Right lobe of liver (tissue), 6 donors: ENCODE measurements at regions not wholly inside any gene's neighbourhood (a gene's known extent, or its start where the extent isn't known, plus 50 kb on each side); places are given as distances from the start of the nearest gene placed in this dataset.

Experiments used
- ATAC-seq, 4 donors: fragments of 200-7000 bp; cut with Tn5 transposase; one replicate each; pipeline ENCODE4 v1.9.1; 2020; ENCODE audit warnings: mild to moderate bottlenecking in 4 of 4, moderate library complexity in 4 of 4
- DNase-seq, 3 donors: peaks; one replicate each; pipeline ENCODE4 v3.0.0-alpha.2; 2020
- H3K27ac ChIP-seq, 3 donors: fragments of 200-600 bp; one replicate each; pipeline ENCODE4 v1.8.0; 2022
- H3K27me3 ChIP-seq, 2 donors: fragments of 200-600 bp; one replicate each; pipeline ENCODE4 v1.8.0; 2022
- H3K36me3 ChIP-seq, 4 donors: fragments of 200-600 bp; sonication (generic) in 1 of 4; one replicate each; pipeline versions ENCODE4 v1.5.1 to v1.8.0; 2017 to 2022; ENCODE audit warnings: control low read depth in 1 of 4
- H3K4me1 ChIP-seq, 4 donors: fragments of 200-600 bp; sonication (generic) in 1 of 4; one replicate each; pipeline versions ENCODE4 v1.5.1 to v1.8.0; 2017 to 2022; ENCODE audit warnings: control low read depth in 1 of 4
- H3K4me3 ChIP-seq, 3 donors: fragments of 200-600 bp; one replicate each; pipeline ENCODE4 v1.8.0; 2022
- H3K9me3 ChIP-seq, 4 donors: fragments of 200-600 bp; sonication (generic) in 1 of 4; one replicate each; pipeline versions ENCODE4 v1.5.1 to v1.8.0; 2017 to 2022; ENCODE audit warnings: control low read depth in 1 of 4
- POLR2A ChIP-seq: fragments of 450-650 bp; IDR thresholded peaks from one replicate; pipeline ENCODE4 v1.6.1; 2017; ENCODE audit warnings: antibody characterized with exemption, mild to moderate bottlenecking
- WGBS: methylation state at CpG from one replicate; pipeline ENCODE4 v1.1.6; 2018; ENCODE audit warnings: low coverage, low lambda C conversion rate; ENCODE audit not compliant: insufficient coverage; ENCODE audit errors: missing lambda C conversion rate; 5-methylcytosine and 5-hydroxymethylcytosine counted together
- intact Hi-C, 2 donors: fragments of 100-400 bp; cut with DNase I; formaldehyde crosslinking; loops; one replicate each; pipeline versions ENCODE4 v1.11.2 to v1.14.1; 2022
- TF ChIP-seq, protein P1 (sequence below), 4 donors: fragments of 200-600 bp in 3 of 4; fragments of 450-650 bp in 1 of 4; IDR thresholded peaks; one replicate each; pipeline versions ENCODE4 v1.5.1 to v1.8.0; 2016 to 2022; ENCODE audit warnings: antibody characterized with exemption in 4 of 4, mild to moderate bottlenecking in 2 of 4
- donor health status: DM: no; HTN: yes; CAD: no.
- donor health status: DM: no; HTN: no; CAD: no.
- donor health status: DM: no; HTN: no; CAD: no.
- donor health status: DM: no; HTN: yes; CAD: no.
- donor health status: DM: no; HTN: yes; CAD: no.

DNA sequence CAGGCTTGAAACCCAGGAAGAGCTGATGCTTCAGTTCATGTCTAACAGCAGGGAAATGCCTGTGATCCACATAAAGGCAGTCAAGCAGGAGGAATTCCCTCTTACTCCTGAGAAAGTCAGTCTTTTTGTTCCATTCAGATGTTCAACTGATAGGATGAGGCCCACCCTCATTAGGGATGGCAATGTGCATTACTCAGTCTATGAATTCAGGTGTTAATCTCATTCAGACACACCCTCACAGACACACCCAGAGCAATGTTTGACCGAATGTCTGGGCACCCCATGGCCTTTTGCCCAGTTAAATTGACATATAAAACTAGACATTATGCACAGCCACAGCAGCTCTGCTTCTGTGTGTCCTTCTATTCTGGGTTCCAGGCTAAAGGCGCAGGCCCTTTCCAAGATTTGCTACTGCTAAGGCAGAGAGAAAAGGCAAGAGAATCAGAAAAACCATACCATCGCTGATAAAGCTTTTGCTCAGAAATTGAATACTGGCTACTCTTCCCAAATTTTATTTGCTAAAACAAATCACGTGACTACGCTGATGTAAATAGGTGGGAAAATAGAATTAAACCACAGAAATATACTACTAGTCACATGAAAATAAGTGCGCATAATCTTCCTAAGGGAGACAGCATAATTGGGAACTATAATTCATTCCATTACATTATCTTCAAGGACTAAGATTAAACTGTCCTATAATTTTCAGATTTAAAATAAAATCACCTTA, 625.0 kb upstream of the MAN1A1 start:
- intact Hi-C loops: no loop called here
- TF ChIP-seq POLR2A: no peak
- TF ChIP-seq, protein P1, sequence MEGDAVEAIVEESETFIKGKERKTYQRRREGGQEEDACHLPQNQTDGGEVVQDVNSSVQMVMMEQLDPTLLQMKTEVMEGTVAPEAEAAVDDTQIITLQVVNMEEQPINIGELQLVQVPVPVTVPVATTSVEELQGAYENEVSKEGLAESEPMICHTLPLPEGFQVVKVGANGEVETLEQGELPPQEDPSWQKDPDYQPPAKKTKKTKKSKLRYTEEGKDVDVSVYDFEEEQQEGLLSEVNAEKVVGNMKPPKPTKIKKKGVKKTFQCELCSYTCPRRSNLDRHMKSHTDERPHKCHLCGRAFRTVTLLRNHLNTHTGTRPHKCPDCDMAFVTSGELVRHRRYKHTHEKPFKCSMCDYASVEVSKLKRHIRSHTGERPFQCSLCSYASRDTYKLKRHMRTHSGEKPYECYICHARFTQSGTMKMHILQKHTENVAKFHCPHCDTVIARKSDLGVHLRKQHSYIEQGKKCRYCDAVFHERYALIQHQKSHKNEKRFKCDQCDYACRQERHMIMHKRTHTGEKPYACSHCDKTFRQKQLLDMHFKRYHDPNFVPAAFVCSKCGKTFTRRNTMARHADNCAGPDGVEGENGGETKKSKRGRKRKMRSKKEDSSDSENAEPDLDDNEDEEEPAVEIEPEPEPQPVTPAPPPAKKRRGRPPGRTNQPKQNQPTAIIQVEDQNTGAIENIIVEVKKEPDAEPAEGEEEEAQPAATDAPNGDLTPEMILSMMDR (IDR thresholded peaks at IDR 0.05): no peak
- WGBS: 76% methylated on average over 5 of the region's 6 CpGs
- Histone ChIP-seq H3K27me3 (no peaks in the 10 kb centered on the region), H3K36me3 (no peaks in the 10 kb centered on the region), H3K4me3 (no peak overlapping the region), H3K4me1 (no peaks in the 10 kb centered on the region), H3K27ac (no peak overlapping the region), H3K9me3 (no peaks in the 10 kb centered on the region)
- ATAC-seq (no peak), DNase-seq (no peak)

DNA sequence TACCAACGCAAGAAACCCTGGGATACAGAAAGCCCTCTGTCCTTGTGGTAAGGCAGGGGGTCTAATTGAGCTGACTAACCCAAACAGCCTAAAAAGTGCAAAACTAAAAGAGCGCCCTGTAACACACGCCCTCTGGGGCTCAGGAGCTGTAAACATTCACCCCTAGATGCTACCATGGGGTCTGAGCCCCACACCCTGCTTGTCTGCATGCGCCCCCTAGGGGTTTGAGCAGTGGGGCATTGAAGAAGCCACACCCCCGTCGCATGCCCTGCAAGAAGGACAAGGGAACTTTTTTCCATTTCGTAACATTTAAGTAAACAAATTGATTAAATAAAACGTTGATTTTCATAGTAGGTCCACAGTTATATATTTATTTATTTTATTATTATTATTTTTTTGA, 616.9 kb upstream of the MAN1A1 start:
- Histone ChIP-seq H3K36me3 (no peaks in the 10 kb centered on the region), H3K4me3 (no peak overlapping the region), H3K27me3 (no peaks in the 10 kb centered on the region), H3K27ac (no peak overlapping the region), H3K4me1 (no peaks in the 10 kb centered on the region), H3K9me3 (no peaks in the 10 kb centered on the region)
- TF ChIP-seq POLR2A: no peak
- TF ChIP-seq, protein P1 (IDR thresholded peaks at IDR 0.05): no peak
- DNase-seq (no peak), ATAC-seq (no peak)
- intact Hi-C loops: no loop called here
- WGBS: 76% methylated on average over 8 of the region's 8 CpGs

DNA sequence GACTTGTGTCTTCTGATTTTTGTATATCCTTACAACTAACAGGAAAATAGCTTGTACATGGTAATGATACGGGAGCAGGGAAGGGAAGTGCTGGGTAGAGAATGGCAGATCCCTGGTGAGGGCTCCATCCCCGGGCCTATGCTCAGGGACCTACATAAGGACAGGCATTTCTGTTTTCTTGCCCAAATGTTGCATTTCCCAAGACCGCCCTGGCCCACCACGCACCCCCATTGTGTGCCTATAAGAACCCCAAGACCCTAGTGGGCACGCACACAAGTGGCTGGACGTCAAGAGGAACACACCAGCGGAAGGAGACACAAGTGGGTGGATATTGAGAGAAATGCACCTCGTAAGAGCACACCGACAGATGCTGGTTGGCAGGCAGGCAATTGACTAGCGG, 616.3 kb upstream of the MAN1A1 start:
- Histone ChIP-seq H3K4me1 (no peaks in the 10 kb centered on the region), H3K9me3 (no peaks in the 10 kb centered on the region), H3K27me3 (no peaks in the 10 kb centered on the region), H3K36me3 (no peaks in the 10 kb centered on the region), H3K27ac (no peak overlapping the region), H3K4me3 (no peak overlapping the region)
- intact Hi-C loops: no loop called here
- DNase-seq (no peak), ATAC-seq (no peak)
- TF ChIP-seq POLR2A: no peak
- WGBS: 76% methylated on average over 4 of the region's 10 CpGs

DNA sequence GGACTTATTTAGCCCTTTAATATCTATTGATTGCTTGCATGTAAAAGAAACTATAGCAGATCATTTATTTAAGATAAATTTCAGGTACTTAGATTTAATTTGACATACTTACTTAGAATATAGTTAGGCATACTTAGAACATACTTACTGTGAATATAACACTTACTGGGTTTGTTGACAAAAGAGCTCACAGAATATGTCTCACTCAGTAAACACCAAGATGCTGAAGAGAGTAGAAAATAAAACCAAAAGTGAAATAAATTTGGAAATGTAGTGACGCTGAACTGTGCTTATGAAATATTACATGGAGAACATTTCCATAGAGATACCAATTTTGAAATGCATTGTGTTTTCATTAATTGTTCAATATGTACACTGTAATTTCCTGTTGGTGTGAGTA, 615.4 kb upstream of the MAN1A1 start:
- Histone ChIP-seq H3K4me1 (no peaks in the 10 kb centered on the region), H3K27ac (no peak overlapping the region), H3K27me3 (no peaks in the 10 kb centered on the region), H3K4me3 (no peak overlapping the region), H3K36me3 (no peaks in the 10 kb centered on the region), H3K9me3 (no peaks in the 10 kb centered on the region)
- 65% methylated on average over 1 of the region's 1 CpG for WGBS
- intact Hi-C loops: no loop called here
- TF ChIP-seq POLR2A: no peak
- TF ChIP-seq, protein P1 (IDR thresholded peaks at IDR 0.05): no peak
- DNase-seq: no peak
- no peak for ATAC-seq

DNA sequence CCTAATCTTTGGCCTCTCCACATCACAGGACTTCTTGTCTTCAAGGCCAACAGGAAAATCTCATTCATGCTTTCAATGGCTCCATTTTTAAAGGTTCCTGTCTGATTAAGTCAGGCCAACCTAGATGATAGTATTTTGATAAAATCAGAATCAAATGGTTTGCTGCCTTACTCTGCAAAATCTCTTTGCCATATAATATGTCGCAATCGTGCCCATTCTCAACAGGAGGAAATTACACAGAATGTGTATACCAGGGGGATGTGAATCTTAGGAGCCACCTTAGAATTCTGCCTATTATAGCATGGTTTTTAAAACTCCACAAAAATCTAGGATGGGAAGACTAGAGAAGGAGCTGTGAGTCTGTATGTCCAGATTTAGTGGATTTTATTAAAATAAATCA, 612.9 kb upstream of the MAN1A1 start:
- Histone ChIP-seq H3K4me3 (no peak overlapping the region), H3K27ac (no peak overlapping the region), H3K4me1 (no peaks in the 10 kb centered on the region), H3K27me3 (no peaks in the 10 kb centered on the region), H3K36me3 (no peaks in the 10 kb centered on the region), H3K9me3 (no peaks in the 10 kb centered on the region)
- no peak for ATAC-seq
- DNase-seq: no peak
- intact Hi-C loops: no loop called here
- 47% methylated on average over 2 of the region's 2 CpGs for WGBS
- no peak for TF ChIP-seq POLR2A
- TF ChIP-seq, protein P1 (IDR thresholded peaks at IDR 0.05): no peak
